Muscle layer of colon (tissue), 2 donors: ENCODE measurements at regions not wholly inside any gene's neighbourhood (a gene's known extent, or its start where the extent isn't known, plus 50 kb on each side); places are given as distances from the start of the nearest gene placed in this dataset.

Source experiments
- H3K27ac ChIP-seq: one replicate; pipeline ENCODE4 v1.7.0; 2013; ENCODE audit warnings: low read depth, mild to moderate bottlenecking, low read length, moderate library complexity
- H3K27me3 ChIP-seq, 2 donors: one replicate each; pipeline ENCODE4 v1.7.0; 2013; ENCODE audit warnings: low read length in 2 of 2, mild to moderate bottlenecking in 2 of 2; ENCODE audit not compliant: insufficient read depth in 2 of 2, control insufficient read depth in 1 of 2
- H3K36me3 ChIP-seq: one replicate; pipeline ENCODE4 v1.7.0; 2013; ENCODE audit warnings: mild to moderate bottlenecking, low read length; ENCODE audit not compliant: insufficient read depth
- H3K4me1 ChIP-seq: one replicate; pipeline ENCODE4 v1.7.0; 2013; ENCODE audit warnings: mild to moderate bottlenecking, low read length; ENCODE audit not compliant: insufficient read depth
- H3K4me3 ChIP-seq, 2 donors: one replicate each; pipeline ENCODE4 v1.7.0; 2013; ENCODE audit warnings: low read length in 2 of 2, low read depth in 1 of 2, mild to moderate bottlenecking in 1 of 2, moderate library complexity in 1 of 2
- H3K9ac ChIP-seq: one replicate; pipeline ENCODE4 v1.7.0; 2013; ENCODE audit warnings: low read length
- H3K9me3 ChIP-seq: one replicate; pipeline ENCODE4 v1.7.0; 2013; ENCODE audit warnings: mild to moderate bottlenecking, low read length
- donor health status: abdominal sarcoma.
- donor health status: Adenocarcinoma of cecum.

- H3K4me3 ChIP-seq: no peak overlapping the region
- H3K27ac ChIP-seq: no peak overlapping the region
- peaks cover 27% of the 10 kb centered on the region for H3K4me1 ChIP-seq
- H3K27me3 ChIP-seq: no peaks in the 10 kb centered on the region
- no peaks in the 10 kb centered on the region for H3K9me3 ChIP-seq
- H3K36me3 ChIP-seq: no peaks in the 10 kb centered on the region
- no peak overlapping the region for H3K9ac ChIP-seq
Observed at GRCh38 chr9:532707-533106, 308.8 kb upstream of the DMRT1 start.

- H3K4me3 ChIP-seq: no peak overlapping the region
- H3K27me3 ChIP-seq: no peaks in the 10 kb centered on the region
- H3K27ac ChIP-seq: no peak overlapping the region
- H3K4me1 ChIP-seq: peaks cover 27% of the 10 kb centered on the region
- no peaks in the 10 kb centered on the region for H3K36me3 ChIP-seq
- no peak overlapping the region for H3K9ac ChIP-seq
- H3K9me3 ChIP-seq: no peaks in the 10 kb centered on the region
Observed at GRCh38 chr9:534886-535285, 306.6 kb upstream of the DMRT1 start.

GRCh38 chr9:535356-535755 is 306.1 kb upstream of the DMRT1 start:
- no peak overlapping the region for H3K9ac ChIP-seq
- no peaks in the 10 kb centered on the region for H3K27me3 ChIP-seq
- H3K4me3 ChIP-seq: no peak overlapping the region
- peaks cover 27% of the 10 kb centered on the region for H3K4me1 ChIP-seq
- no peaks in the 10 kb centered on the region for H3K9me3 ChIP-seq
- no peak overlapping the region for H3K27ac ChIP-seq
- H3K36me3 ChIP-seq: no peaks in the 10 kb centered on the region

- Histone ChIP-seq H3K9me3 (no peaks in the 10 kb centered on the region), H3K27me3 (no peaks in the 10 kb centered on the region), H3K27ac (no peak overlapping the region), H3K4me3 (no peak overlapping the region), H3K4me1 (peaks cover 20% of the 10 kb centered on the region), H3K9ac (no peak overlapping the region), H3K36me3 (no peaks in the 10 kb centered on the region)
Observed at GRCh38 chr9:536597-537511, 304.6 kb upstream of the DMRT1 start.

GRCh38 chr9:543478-543877 is 298.0 kb upstream of the DMRT1 start:
- Histone ChIP-seq H3K36me3 (no peaks in the 10 kb centered on the region), H3K9me3 (no peaks in the 10 kb centered on the region), H3K27me3 (no peaks in the 10 kb centered on the region), H3K9ac (no peak overlapping the region), H3K4me3 (no peak overlapping the region), H3K27ac (no peak overlapping the region), H3K4me1 (peaks cover 18% of the 10 kb centered on the region)

GRCh38 chr9:545480-545879 is 296.0 kb upstream of the DMRT1 start:
- Histone ChIP-seq H3K4me1 (peaks cover 18% of the 10 kb centered on the region), H3K36me3 (no peaks in the 10 kb centered on the region), H3K27ac (no peak overlapping the region), H3K9ac (no peak overlapping the region), H3K9me3 (no peaks in the 10 kb centered on the region), H3K27me3 (no peaks in the 10 kb centered on the region), H3K4me3 (no peak overlapping the region)

- no peaks in the 10 kb centered on the region for H3K27me3 ChIP-seq
- peaks cover 18% of the 10 kb centered on the region for H3K4me1 ChIP-seq
- H3K27ac ChIP-seq: no peak overlapping the region
- H3K9me3 ChIP-seq: no peaks in the 10 kb centered on the region
- H3K9ac ChIP-seq: no peak overlapping the region
- no peaks in the 10 kb centered on the region for H3K36me3 ChIP-seq
- peak overlapping the region in 1 of 2 donors; percentile 33 for H3K4me3 ChIP-seq
Observed at GRCh38 chr9:546235-546634, 295.3 kb upstream of the DMRT1 start.

- Histone ChIP-seq H3K36me3 (no peaks in the 10 kb centered on the region), H3K4me3 (peak overlapping the region in 1 of 2 donors; percentile 33), H3K9ac (no peak overlapping the region), H3K27me3 (no peaks in the 10 kb centered on the region), H3K27ac (no peak overlapping the region), H3K9me3 (no peaks in the 10 kb centered on the region), H3K4me1 (peaks cover 18% of the 10 kb centered on the region)
Observed at GRCh38 chr9:546797-547223, 294.7 kb upstream of the DMRT1 start.

GRCh38 chr9:547314-547713 is 294.2 kb upstream of the DMRT1 start:
- no peak overlapping the region for H3K27ac ChIP-seq
- H3K9ac ChIP-seq: no peak overlapping the region
- H3K4me1 ChIP-seq: peaks cover 18% of the 10 kb centered on the region
- no peaks in the 10 kb centered on the region for H3K27me3 ChIP-seq
- no peaks in the 10 kb centered on the region for H3K9me3 ChIP-seq
- no peak overlapping the region for H3K4me3 ChIP-seq
- H3K36me3 ChIP-seq: no peaks in the 10 kb centered on the region

GRCh38 chr9:549455-549997 is 292.0 kb upstream of the DMRT1 start:
- Histone ChIP-seq H3K4me3 (no peak overlapping the region), H3K9ac (no peak overlapping the region)

GRCh38 chr9:550333-550732 is 291.2 kb upstream of the DMRT1 start:
- peaks cover 17% of the 10 kb centered on the region for H3K4me1 ChIP-seq
- H3K27ac ChIP-seq: no peak overlapping the region
- H3K36me3 ChIP-seq: no peaks in the 10 kb centered on the region
- H3K9ac ChIP-seq: no peak overlapping the region
- no peaks in the 10 kb centered on the region for H3K27me3 ChIP-seq
- no peak overlapping the region for H3K4me3 ChIP-seq
- H3K9me3 ChIP-seq: no peaks in the 10 kb centered on the region

More at GRCh38 chr9:549455-549997, 292.0 kb upstream of the DMRT1 start:
- peaks cover 18% of the 10 kb centered on the region for H3K4me1 ChIP-seq
- H3K27ac ChIP-seq: no peak overlapping the region
- no peaks in the 10 kb centered on the region for H3K9me3 ChIP-seq
- H3K27me3 ChIP-seq: no peaks in the 10 kb centered on the region
- no peaks in the 10 kb centered on the region for H3K36me3 ChIP-seq
